ENCODE measurements at regions not wholly inside any gene's neighbourhood (a gene's known extent, or its start where the extent isn't known, plus 50 kb on each side); places are given as distances from the start of the nearest gene placed in this dataset.

DNA sequence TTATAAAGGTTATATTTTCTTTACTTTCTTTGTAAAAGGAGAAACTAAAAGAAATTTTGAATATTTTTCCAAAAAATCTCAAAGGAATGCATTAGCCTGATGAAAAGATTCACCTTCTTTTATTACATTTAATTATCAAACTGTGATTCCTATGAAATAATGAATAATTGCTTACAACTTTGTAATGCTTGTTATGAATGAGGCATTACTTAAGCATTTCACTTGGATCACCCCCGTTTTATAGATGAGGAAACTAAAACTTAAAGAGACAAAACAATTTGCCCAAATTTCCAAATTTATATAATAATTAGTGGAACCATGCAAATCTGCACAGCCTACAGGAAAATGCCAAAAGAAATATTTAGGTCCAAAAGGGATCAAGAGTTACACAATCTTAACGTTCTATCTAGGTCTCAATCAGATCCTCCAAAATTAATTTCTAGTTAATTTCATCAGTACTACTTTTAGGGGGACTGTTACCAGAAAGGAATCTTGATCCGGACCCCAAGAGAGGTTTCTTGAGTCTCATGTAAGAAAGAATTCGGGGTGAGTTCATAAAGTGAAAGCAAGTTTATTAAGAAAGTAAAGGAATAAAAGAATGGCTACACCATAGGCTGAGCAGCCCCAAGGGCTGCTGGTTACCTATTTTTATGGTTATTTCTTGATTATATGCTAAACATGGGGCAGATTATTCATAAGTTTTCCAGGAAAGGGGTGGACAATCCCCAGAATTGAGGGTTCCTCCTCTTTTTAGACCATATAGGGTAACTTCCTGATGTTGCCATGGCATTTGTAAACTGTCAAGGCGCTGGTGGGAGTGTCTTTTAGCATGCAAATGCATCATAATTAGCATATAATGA, 288.0 kb downstream of the ADGB start:
- no peak for DNase-seq

DNA sequence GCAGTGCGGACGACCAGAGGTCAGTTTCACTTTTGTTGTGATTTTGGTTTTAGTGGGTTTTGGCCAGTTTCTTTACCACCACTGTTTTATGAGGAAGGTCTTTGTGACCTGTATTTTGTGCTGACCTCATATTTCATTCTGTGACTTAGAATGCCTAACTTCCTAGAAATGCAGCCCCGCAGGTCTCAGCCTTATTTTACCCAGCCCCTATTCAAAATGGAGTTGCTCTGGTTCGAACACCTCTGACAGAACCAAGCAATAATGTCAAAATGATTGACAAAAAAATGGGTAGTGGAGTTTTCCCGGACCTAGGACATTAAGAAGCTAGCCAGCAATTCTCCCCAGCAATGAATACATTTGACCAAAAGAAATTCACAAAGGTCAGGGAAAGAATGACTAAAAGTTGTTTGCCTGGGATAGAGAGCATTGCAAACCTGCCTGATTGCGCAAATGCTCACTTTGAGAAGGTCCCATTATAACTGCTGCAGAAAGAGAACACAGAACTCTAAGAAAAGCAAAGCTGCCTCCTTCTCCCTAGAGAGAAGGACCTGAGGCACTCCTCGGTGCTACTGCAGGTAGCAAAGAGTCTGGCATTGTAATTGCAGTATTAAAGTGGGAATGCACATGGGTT, 288.8 kb downstream of the ADGB start:
- no peak for DNase-seq

DNA sequence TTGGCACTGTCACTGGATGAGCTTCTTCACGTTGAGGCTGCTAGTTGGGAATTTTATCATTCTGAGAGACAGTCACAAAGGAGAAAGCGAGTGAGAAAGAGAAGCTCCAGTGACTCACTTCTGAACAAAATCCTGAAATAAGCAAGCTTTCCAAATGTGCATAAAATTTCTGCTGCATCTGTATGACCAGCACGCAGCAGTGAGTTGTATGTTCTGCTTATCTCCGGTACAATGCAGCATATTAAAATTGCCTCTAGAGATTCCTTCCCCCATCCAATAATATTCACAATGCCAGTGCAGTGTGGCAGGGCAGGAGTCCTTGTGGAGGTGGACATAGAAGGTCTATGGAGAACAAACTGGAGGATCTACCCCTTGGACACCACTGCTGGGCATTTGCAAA, 290.5 kb downstream of the ADGB start:
- peak in 2 of 58 donors; percentile 15 to 20 for DNase-seq

DNA sequence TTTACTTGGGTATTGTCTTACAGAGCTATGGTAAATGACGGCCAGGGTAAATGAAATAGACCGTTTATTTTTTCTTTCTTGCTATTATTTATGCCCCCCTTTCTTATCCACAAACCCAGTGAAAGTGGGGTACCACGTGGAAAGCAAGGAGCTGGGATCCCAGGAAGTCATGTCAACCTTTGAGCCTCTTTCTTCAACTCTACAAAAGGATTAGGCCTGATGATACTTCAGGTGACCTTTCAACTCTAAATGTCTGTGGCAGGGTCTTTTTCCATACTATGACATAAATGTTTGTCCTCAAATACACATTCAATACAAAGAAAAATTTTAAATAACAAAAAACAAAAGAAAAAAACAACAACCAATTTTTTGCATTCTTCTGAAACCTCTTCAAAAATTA, 291.4 kb downstream of the ADGB start:
- DNase-seq = no peak

DNA sequence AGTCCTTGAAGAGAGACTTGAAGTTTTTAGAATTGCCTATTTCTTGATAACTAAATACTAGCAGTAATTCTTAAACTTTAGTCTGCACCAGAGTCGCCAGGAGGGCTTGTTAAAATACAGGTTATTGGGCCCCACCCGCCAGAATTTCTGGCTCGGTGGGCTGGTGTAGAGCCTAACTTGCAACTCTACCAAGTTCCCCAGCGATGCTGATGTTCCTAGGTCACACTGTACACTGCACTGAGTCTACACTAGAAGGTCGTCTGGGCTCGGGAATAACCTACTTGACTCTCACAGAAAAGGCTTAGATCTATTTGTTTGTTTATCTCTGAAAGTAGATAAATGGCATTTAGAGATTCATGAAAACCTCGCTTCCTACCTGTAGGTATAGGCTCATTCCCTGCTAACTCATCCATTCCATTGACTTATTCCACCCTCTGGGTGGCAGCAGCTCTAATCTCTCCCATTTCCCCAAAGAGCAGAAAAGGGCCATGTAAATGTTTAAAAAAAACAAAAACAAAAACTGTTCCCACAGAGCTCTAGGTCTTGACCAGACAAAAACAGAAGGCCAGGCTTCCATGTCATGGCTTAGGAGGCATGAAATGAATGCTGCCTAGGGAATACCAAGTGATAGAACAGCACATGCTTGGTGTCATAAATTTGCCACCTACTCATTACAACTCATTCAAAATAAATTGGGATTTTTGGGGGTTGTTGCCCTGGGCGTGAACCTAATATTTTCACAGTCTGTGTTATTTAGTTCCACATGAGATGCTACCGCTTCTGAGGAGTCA, 292.1 kb downstream of the ADGB start:
- no peak for DNase-seq

DNA sequence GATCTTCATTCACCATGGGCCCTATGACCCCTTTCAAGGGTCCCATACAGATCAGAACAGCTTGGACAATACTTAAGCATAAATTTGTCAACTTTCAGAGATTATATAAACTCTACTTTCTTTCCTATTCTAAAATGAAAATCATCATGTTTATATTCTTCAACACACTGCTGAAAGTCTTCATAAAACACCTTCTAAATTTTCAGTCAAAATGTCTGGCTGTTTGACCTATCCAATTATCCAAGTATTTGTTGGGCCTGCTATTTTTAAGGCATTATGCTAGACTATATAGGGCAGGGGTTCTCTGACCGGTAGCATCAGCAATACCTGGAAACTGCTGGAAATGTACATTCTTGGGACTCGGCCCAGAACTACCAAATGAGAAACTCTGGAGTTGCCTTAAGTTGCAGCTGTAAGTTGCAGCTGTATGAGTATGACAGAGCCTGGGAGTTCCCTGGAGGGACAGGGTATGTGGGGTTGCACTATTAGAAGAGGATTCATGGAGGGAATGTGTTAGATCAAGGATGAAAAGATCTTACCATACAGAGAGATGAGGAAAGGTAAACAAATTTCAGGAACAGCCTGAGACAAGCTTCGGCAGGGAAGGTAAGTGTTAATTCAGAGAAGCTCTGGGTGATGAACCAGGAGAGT, 293.0 kb downstream of the ADGB start:
- DNase-seq = no peak

DNA sequence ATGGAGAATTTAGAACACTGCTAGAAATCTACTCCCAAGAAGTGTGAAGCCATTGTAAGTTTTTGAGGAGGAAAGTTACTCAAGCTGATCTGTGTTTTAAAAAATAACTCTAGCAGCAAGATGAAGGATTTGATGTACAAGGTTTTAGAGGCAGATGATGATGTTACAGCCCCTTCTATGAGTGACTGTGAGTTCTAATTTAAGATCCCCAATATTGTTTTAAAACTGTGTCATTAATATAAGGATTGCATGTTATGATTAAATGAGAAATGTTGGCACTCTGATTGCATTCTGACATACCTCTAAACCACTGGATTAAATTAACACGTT, 293.5 kb downstream of the ADGB start:
- DNase-seq = no peak

DNA sequence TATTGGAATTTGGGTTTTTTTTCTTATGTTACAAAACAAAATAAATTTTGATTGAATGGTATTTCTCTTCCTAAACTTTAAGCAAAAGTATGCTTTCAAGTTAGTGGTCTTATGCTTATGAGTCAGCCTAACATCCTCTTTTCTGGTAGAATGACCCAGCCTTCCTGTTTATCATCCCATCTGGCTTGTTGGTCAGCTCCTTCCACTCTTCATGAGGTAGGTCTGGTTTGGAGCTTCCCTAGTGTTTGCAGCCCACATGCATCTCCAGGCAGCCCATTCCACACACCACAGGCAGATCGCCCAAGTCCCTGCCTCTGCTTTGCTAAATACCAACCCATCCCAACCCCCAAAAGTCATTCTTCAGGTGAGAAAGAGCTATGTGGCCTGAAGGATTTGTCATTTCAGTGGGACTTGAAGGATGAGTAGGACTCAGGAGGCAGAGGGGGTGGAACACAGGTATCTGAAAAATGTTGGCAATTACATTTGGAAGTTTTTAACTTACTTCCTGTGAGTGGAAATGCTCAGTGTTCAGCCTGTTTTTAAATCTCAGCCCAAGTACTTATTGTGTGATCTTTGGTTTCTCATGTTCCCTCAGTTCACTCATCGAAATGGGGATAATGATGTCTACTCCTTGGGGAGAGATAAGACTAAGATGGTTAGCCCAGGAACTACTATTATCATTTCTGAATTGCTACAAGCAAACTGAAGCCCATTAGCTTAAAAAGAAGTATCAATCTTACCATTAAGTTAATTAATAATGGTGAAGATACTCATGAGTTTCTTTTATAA, 294.0 kb downstream of the ADGB start:
- no peak for DNase-seq

DNA sequence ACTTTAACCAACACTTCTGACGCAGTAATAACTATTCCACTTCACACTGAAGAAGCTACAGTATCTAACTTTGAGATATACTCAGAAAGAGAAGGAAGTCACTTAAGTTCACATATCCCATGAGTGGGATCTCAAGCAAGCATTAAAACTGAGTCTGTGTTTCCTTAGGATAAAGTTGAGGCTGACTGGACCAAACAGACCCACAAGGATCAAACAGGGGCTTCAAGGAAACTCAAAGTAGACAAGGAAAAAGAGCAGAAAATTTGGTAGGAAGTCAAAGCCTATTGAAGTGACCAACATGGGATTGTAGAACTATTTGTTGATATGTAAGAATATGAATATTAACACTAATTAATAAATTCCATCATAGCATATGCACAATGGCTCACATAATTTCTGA, 294.9 kb downstream of the ADGB start:
- no peak for DNase-seq

DNA sequence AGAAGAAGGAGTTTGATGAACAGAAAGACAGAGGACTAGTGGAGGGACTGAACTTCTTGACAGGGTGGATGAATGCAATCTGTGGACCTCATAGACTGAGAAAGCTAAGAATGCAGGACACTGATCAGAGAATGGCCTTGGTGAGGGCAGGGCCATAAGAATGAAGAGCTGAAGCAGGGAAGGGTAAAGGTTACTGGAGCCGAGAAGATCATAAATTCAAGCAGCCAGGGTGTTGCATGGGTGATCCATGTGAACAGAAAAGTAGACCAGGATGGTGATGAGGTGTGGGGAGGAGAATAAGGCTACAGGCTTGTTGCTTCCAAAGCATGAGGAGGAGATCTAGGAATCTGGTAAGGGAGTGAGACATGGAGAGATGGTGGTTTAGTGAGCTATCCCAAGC, 295.9 kb downstream of the ADGB start:
- DNase-seq = no peak

DNA sequence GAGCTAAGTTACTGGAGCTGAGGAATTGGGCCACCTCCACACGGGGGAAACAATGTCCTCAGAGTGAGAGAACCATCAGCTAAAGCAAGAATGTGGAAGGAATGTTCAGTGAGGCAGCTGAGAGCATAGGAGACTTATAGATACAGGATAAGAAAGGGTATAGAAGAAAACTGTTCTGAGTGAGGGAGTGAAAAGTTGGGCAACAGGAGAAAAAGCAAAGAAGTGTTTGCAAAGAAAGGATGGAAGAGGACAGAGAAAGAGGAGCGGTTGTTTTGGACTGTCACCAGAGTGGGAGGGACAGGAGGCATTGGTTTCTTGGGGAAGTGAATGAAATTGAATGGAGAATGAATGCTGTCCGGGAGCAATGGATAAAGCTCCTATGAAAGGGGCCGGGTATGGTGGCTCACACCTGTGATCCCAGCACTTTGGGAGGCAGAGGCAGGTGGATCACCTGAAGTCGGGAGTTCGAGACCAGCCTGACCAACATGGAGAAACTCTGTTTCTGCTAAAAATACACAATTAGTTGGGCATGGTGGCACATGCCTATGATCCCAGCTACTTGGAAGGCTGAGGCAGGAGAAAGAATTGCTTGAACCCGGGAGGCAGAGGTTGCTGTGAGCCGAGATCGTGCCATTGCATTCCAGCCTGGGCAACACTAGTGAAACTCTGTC, 296.5 kb downstream of the ADGB start:
- no peak for DNase-seq

DNA sequence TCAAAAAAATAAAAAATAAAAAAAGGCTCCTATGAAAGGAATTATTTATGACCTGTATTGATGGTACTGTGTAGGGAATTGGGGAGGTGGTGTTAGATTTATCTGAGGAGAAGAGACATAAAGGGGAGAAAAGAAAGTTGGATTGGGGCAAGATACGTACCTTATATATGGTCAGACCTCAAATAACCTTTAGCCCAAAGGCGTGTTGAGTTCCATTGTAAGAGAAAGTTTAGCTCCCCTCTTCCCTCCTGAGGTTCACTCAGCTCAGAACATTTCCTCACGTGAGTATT, 296.9 kb downstream of the ADGB start:
- no peak for DNase-seq

DNA sequence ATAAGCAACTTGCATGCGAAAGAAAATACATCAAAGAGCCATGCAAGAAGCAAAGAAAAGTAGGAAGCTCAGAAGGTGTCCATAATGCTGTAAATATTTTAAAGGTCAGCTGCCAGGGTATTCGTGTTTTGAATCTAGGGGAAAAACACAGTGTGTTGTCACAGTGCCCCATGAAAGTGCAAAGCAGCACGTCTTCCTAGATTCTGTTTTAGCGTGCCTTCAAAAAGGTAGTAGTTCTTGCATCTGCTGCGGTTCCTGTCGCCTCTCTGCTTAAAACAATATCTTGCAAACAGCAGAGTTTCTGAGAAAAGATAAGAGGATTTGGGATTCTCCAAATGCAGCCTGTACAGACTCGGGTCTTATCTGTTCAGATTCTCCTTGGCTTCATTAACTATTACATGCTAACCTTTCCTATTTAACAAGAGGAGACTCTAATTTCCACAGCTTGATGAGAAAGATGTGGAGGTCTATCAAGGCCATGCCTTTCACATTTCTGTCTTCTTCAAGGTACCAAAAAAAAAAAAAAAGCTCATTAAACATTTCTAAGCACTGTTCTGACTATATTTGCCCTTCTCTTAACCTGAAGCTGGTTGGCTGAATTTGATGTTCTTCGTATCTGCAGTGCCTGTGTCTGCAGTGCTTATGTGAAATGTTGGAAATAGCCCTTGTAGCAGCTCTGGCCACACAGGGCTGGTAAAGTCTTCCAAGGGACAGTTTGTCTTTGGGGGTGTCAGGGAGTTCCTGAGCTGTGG, 297.5 kb downstream of the ADGB start:
- no peak for DNase-seq

DNA sequence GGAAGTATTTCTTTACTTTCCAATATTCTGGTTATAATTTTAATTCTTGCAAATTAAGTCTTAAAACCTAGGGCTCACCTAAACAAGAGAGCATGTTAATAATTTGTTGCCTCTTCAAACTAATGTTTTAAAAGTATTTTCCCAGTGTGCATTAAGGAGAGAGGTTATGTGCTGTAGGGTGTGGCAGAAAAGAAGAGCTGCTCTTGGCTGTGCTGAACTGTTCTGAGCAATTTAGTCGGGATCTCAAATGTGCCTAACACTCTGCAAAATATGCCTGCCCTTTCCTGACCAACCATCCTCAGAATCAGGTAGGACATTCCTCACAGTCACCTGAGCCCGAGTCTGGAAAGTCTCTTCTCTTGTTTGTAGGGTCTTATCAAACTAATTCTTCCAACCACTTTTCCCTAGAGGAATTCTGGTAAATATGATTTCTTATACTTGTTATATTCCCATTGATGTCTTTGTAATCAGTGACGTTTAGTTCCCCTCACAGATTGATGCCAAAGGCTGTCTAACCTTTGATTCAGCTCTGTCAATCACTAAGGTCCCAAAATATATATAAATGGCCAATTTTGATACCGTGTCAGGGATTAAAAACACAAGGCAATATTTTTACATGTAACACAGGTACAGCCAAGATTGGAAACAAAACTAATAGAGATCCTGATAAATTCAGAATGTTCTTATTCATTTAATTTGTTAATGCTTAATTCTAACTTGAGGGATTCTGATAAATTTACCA, 298.4 kb downstream of the ADGB start:
- DNase-seq = no peak

DNA sequence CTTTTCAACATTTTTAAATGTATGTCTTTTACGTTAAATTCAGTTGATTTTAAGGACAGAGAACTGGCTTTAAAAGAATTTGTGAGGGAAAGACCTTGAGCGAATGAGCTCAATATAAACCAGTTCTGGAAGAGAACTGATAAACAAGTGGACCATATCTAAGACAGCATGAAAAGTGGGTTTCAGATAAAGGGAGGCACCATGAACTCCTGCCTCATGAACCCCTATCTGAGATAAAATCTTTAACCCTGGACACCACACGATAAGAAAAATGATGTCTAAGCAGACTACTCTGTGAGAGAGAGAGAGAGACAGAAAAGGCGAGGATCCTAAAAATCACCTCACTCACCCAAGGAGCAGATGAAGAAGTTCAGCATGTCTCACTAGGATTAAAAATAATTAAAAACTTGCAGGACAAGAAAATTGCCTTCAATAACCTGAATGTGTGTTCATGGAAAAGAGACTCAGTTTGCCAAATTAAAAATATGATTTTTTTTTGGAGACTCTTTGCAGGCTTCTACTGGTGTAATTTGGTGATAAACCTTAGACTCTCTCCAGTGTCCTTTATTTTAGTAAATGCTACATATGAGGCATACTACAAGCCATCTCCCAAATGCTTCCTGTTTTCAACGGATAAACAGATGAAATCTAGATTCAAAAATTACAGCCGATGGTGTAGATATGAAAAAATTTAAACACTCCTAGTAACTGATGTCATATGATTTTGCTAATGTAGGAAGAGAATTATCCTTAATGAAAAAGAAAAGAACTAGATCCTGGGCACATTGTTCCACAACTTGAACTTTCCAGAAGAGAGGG, 299.5 kb downstream of the ADGB start:
- DNase-seq = no peak

DNA sequence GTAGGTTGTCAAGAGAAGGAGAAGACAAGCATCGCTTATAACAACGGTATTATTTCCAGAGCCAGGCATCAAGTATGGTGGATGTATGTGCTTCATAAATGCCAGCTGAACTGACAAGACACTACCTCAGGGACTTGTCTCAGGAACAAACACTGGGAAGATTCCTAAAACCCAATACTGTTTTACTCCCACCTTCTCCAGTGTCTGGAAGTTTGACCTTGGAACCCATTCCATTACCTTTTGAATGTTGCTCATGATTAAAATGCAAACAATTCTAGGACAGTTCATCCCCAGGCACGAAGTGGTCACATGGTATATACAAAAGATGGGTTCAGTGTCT, 300.1 kb downstream of the ADGB start:
- DNase-seq = no peak

DNA sequence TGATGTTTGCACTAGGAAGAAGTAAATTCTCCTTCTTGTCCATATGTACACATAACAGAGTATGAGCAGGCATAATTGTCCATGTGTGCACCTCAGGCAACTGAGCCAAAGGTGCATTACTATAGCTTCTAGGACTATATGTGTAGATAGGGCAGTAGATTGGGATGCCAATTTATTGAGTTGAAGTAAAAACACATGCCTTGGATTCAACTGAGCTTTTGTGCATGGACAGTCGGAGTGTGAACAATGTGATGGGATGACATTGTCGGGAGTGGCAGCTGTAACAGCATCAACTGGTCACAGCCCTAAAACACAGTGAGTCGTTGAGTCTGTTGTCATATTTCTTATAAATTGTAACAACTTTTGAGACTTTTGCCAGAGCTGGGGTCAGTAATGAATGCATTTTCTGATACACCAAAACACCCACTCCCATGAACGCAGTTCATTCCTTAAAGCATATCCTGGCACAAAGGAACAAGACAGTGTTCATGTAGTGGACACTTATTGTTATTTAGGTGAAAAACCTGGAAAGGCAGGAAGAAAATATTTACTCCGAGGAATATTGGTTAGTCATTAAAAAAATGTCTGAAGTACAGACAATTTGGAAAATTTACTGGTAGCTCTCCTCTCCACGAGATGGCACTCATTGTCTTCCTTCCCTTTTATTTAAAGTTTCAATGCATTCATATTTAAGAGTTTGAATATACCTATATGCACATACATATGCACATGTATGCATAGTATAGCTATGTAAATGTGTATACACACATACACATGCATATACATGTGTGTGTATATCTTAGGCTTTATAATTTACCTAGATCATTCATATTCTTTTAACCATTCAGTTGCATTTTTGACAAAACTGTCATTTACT, 302.0 kb upstream of the STXBP5 start:
- DNase-seq = no peak
